CD14-positive monocyte (primary cell): ENCODE measurements at regions not wholly inside any gene's neighbourhood (a gene's known extent, or its start where the extent isn't known, plus 50 kb on each side); places are given as distances from the start of the nearest gene placed in this dataset.
"Not testable (repeated sequence)": the region's sequence is repeated elsewhere in the genome, so short reads cannot be mapped to it uniquely, and the experiment has no call there.

ENCODE experiments used
- DNase-seq, 3 donors: peaks; one replicate each; pipeline ENCODE4 v3.0.0-alpha.2; 2011 to 2022
- H2AFZ ChIP-seq: 2 replicates; pipeline ENCODE4 v1.6.0; 2012; ENCODE audit warnings: mild to moderate bottlenecking, low read depth, low read length, inconsistent platforms; ENCODE audit not compliant: insufficient read depth, poor library complexity, severe bottlenecking
- H3K27ac ChIP-seq, 2 donors: 1 replicate in 1 of 2; 2 replicates in 1 of 2; pipeline ENCODE4 v1.5.1; 2012 to 2013; ENCODE audit warnings: low read length in 2 of 2, control low read depth in 1 of 2, inconsistent platforms in 1 of 2, low read depth in 1 of 2, mild to moderate bottlenecking in 1 of 2
- H3K27me3 ChIP-seq, 2 donors: one replicate each; pipeline versions ENCODE4 v1.6.0 to v1.6.1; 2011 to 2013; ENCODE audit warnings: low read length in 2 of 2; ENCODE audit not compliant: control insufficient read depth in 2 of 2, insufficient read depth in 2 of 2
- H3K36me3 ChIP-seq, 2 donors: replicated peaks in 1 of 2; 1 replicate in 1 of 2; 2 replicates in 1 of 2; pipeline versions ENCODE4 v1.5.1 to v1.6.1; 2012 to 2013; ENCODE audit warnings: low read length in 2 of 2, control low read depth in 1 of 2, inconsistent platforms in 1 of 2, mild to moderate bottlenecking in 1 of 2; ENCODE audit not compliant: insufficient read depth in 2 of 2, control insufficient read depth in 1 of 2
- H3K4me1 ChIP-seq, 2 donors: 1 replicate in 1 of 2; 2 replicates in 1 of 2; pipeline versions ENCODE4 v1.5.1 to v1.6.1; 2012 to 2013; ENCODE audit warnings: low read length in 2 of 2, control low read depth in 1 of 2, inconsistent platforms in 1 of 2, mild to moderate bottlenecking in 1 of 2, moderate library complexity in 1 of 2; ENCODE audit not compliant: insufficient read depth in 2 of 2, control insufficient read depth in 1 of 2
- H3K4me2 ChIP-seq: replicated peaks from 2 replicates; pipeline ENCODE3; 2012; ENCODE audit warnings: low read length, moderate library complexity, mild to moderate bottlenecking; ENCODE audit not compliant: poor library complexity, severe bottlenecking; ENCODE audit errors: extremely low read depth
- H3K4me3 ChIP-seq, 3 experiments: fragments of 200-600 bp in 1 of 3; sonication (generic) in 1 of 3; replicated peaks in 1 of 3; 1 replicate in 2 of 3; 2 replicates in 1 of 3; pipeline ENCODE4 v1.5.1; 2011 to 2013; ENCODE audit warnings: low read length in 3 of 3, mild to moderate bottlenecking in 3 of 3, control low read depth in 2 of 3, low read depth in 2 of 3, inconsistent platforms in 1 of 3, moderate library complexity in 1 of 3
- H3K79me2 ChIP-seq: 2 replicates; pipeline ENCODE4 v1.6.0; 2012; ENCODE audit warnings: mild to moderate bottlenecking, control low read depth, inconsistent platforms, low read length, moderate library complexity; ENCODE audit not compliant: insufficient read depth
- H3K9ac ChIP-seq: 2 replicates; pipeline ENCODE4 v1.6.0; 2017; ENCODE audit warnings: low read length, mild to moderate bottlenecking; ENCODE audit not compliant: insufficient read depth, poor library complexity, severe bottlenecking
- H3K9me3 ChIP-seq, 2 donors: replicated peaks in 1 of 2; 1 replicate in 1 of 2; 2 replicates in 1 of 2; pipeline versions ENCODE4 v1.5.1 to v1.6.1; 2012 to 2013; ENCODE audit warnings: low read length in 2 of 2, control low read depth in 1 of 2; ENCODE audit not compliant: control insufficient read depth in 1 of 2, insufficient read depth in 1 of 2
- H4K20me1 ChIP-seq: 2 replicates; pipeline ENCODE4 v1.6.0; 2012; ENCODE audit warnings: mild to moderate bottlenecking, low read length, control low read depth, moderate library complexity; ENCODE audit not compliant: insufficient read depth
- H3K27ac Mint-ChIP-seq, 7 donors: one replicate each; pipeline ENCODE4 v1.8.0; 2020; ENCODE audit warnings: mild to moderate bottlenecking in 7 of 7, mixed read lengths in 7 of 7, moderate library complexity in 6 of 7, inconsistent platforms in 2 of 7
- H3K27me3 Mint-ChIP-seq, 3 donors: one replicate each; pipeline ENCODE4 v1.8.0; 2021 to 2022; ENCODE audit warnings: low read depth in 3 of 3, mild to moderate bottlenecking in 3 of 3, mixed read lengths in 3 of 3, moderate library complexity in 3 of 3, inconsistent platforms in 1 of 3
- H3K36me3 Mint-ChIP-seq, 2 donors: one replicate each; pipeline ENCODE4 v1.8.0; 2020; ENCODE audit warnings: mixed read lengths in 2 of 2, inconsistent platforms in 1 of 2, mild to moderate bottlenecking in 1 of 2
- H3K4me1 Mint-ChIP-seq: one replicate; pipeline ENCODE4 v1.8.0; 2020; ENCODE audit warnings: mild to moderate bottlenecking, mixed read lengths
- H3K4me3 Mint-ChIP-seq, 2 donors: one replicate each; pipeline ENCODE4 v1.8.0; 2020; ENCODE audit warnings: mild to moderate bottlenecking in 2 of 2, mixed read lengths in 2 of 2, moderate library complexity in 1 of 2
- H3K9me3 Mint-ChIP-seq, 7 donors: one replicate each; pipeline ENCODE4 v1.8.0; 2020 to 2022; ENCODE audit warnings: mixed read lengths in 7 of 7, mild to moderate bottlenecking in 6 of 7, moderate library complexity in 6 of 7, inconsistent platforms in 2 of 7
- WGBS: methylation state at CpG from one replicate; pipeline ENCODE4 v1.1.5; 2013; ENCODE audit warnings: missing lambda C conversion rate; ENCODE audit not compliant: insufficient coverage; 5-methylcytosine and 5-hydroxymethylcytosine counted together
- intact Hi-C, 2 donors: fragments of 100-400 bp; cut with micrococcal nuclease; formaldehyde crosslinking; loops; one replicate each; pipeline versions ENCODE4 v1.15.0 to v1.15.1; 2023
- TF ChIP-seq, protein P1 (sequence below): fragments of 200-600 bp; IDR thresholded peaks from one replicate; pipeline ENCODE4 v1.8.0; 2022; ENCODE audit warnings: antibody characterized with exemption, mild to moderate bottlenecking

DNA sequence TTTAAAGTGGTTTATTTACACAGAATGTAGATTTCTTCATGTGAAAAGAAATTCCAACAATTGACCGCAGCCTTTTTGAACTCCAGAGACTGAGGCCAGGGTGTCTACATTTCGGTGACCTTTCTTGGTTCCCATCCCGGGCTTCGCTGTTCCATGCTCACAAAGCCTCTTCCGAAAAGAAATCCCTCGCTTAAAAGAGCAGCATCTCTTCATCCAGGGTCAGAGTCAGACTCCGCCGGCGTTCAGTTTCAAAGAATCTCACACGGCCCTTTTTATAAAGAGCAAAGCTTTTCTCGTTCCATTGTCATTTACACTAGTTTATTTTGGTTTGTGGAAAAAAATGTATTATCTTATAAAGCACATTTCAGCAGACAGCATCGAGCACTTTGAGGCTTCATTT, 530.6 kb upstream of the B3GAT1 start:
- DNase-seq, result no peak
- Histone ChIP-seq H3K9me3 (no peaks in the 10 kb centered on the region), H3K4me2 (no peak overlapping the region), H3K4me1 (no peaks in the 10 kb centered on the region), H3K27ac (no peak overlapping the region), H3K79me2 (no peaks in the 10 kb centered on the region), H3K27me3 (no peaks in the 10 kb centered on the region), H3K4me3 (no peak overlapping the region), H4K20me1 (no peaks in the 10 kb centered on the region), H3K9ac (no peak overlapping the region), H2AFZ (no peak overlapping the region), H3K36me3 (no peaks in the 10 kb centered on the region)
- Mint-ChIP-seq H3K36me3 (no peaks in the 10 kb centered on the region), H3K27me3 (peaks cover 2 to 13% (median 5%) of the 10 kb centered on the region in 3 donors), H3K4me1 (no peaks in the 10 kb centered on the region), H3K27ac (no peak overlapping the region), H3K9me3 (no peaks in the 10 kb centered on the region), H3K4me3 (no peak overlapping the region)
- intact Hi-C loops, result no loop called here
- WGBS, result 85% methylated on average over 5 of the region's 12 CpGs
- TF ChIP-seq, protein P1, sequence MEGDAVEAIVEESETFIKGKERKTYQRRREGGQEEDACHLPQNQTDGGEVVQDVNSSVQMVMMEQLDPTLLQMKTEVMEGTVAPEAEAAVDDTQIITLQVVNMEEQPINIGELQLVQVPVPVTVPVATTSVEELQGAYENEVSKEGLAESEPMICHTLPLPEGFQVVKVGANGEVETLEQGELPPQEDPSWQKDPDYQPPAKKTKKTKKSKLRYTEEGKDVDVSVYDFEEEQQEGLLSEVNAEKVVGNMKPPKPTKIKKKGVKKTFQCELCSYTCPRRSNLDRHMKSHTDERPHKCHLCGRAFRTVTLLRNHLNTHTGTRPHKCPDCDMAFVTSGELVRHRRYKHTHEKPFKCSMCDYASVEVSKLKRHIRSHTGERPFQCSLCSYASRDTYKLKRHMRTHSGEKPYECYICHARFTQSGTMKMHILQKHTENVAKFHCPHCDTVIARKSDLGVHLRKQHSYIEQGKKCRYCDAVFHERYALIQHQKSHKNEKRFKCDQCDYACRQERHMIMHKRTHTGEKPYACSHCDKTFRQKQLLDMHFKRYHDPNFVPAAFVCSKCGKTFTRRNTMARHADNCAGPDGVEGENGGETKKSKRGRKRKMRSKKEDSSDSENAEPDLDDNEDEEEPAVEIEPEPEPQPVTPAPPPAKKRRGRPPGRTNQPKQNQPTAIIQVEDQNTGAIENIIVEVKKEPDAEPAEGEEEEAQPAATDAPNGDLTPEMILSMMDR, result no peak

DNA sequence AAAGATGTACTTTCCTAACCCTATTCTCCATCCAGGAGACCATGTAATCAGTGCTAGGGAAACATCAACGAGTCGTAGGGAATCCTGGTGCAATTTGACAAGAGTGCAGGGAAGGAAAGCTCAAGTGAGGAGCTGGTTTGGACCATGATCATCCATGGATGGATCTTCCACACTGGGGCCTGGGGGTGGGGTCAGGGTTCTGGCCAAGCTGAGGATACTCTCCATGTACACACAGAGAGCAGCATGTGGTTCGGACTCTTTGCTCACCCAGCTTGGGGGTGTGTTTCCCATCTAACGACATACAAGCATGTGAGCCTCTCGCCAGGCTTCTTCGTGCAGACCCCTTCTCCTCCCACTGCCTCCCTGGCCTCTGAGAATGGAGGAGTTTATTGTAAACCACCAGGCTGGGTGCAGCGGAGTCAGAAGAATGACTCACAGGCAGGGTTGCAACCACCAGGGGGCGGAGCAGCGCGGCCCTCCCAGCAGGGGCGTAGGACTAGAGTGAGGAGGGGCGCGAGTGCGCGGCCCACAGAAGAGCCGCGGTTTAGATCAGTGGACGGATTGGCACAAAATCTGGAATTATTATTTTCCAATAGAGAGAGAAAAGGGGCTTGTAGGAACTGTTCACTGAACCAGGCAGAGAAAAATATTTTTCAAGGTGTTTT, 530.0 kb upstream of the B3GAT1 start:
- peaks cover 2 to 13% (median 5%) of the 10 kb centered on the region in 3 donors for H3K27me3 Mint-ChIP-seq
- H3K36me3 Mint-ChIP-seq, H3K9me3 ChIP-seq, H3K27me3 ChIP-seq, H3K9me3 Mint-ChIP-seq, H2AFZ ChIP-seq, H3K27ac Mint-ChIP-seq, H3K4me2 ChIP-seq, H4K20me1 ChIP-seq, intact Hi-C loops, H3K36me3 ChIP-seq, H3K4me1 ChIP-seq, H3K4me3 ChIP-seq, H3K27ac ChIP-seq, H3K4me1 Mint-ChIP-seq, H3K4me3 Mint-ChIP-seq, DNase-seq, H3K79me2 ChIP-seq, H3K9ac ChIP-seq: not testable (repeated sequence)
- 54% methylated on average over 12 of the region's 18 CpGs for WGBS
